ENCODE measurements at regions not wholly inside any gene's neighbourhood (a gene's known extent, or its start where the extent isn't known, plus 50 kb on each side); places are given as distances from the start of the nearest gene placed in this dataset.

DNA sequence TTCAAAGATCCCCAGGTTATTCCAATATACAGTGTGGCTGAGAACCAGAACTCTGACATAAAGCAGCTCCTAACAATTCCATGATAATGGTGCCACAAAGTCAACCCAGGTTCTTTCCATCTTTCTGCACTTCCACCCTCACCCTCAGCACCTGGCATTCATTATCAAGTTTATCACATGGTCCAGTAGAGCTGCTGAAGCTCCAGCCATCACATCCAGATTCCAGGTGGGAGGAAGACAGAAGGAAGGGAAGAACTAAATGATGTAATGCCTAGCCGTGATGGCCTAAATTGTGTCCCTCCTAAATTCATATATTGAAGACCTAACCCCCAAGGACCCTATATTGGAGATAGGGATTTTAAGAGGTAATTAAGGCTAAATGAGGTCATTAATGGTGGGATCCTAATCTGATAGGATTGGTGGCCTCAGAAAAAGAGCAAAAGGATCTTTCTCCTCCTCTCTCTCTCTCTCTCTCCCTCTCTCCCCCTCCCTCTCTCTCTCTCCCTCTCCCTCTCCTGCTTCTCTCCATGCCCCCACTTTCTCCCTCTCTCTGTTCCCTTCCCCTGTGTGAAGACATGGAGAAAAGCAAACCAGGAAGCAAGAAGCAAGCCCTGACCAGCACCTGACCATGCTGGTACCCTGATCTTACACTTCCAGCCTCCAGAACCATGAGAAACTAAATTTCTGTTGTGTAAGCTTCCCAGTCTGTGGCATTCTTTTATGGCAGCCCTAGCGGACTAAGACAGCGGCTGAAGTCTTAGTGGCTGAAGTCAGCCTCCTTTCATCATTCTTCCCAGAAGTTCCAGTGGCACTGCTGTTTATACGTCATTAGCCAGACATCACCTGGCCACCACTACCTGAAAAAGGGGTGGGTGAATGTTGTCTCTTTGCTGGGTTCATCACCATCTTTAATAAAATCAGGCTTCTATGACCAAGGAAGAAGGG lies 369.7 kb upstream of the PROK2 start:
- no peak for DNase-seq (ENCODE audit: low read depth)

DNA sequence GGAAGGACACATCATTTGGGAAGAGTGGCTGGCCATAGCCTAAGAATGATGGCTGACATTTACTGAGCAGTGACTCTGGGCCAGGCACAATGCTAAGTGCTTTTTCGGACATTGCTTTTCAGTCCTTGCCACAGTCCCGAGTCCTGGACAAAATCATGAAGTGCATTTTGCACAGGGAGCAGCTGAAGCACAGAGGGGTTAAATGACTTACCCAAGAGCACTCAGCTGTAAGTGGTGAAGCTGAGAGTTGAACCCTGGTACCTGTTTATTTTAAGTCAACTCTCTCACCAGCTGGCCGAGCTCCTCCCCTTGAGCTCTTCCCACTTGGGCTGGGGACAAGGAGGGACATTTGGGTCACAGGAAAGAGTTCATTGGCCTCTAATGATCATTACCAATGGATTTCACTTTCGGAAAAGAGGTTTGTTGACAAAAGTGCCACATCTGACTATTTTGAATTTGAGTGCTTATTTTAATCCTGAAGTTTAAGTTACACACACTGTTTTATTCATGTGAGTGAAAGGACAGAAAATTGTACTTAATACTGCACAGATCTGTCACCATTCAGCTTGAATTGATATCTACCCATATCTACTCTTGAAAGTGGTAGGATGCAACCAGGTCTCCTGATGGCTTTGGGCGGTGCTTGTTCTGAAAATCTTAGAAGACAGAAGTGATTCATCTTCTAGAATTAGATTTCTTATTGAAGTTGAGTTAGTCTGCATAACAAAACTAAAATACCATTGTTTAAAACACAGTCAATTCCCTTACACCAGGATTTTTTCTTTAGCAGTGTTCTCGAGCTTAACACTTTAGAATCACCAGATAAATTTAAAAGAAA lies 368.7 kb upstream of the PROK2 start:
- DNase-seq (ENCODE audit: low read depth), result no peak

DNA sequence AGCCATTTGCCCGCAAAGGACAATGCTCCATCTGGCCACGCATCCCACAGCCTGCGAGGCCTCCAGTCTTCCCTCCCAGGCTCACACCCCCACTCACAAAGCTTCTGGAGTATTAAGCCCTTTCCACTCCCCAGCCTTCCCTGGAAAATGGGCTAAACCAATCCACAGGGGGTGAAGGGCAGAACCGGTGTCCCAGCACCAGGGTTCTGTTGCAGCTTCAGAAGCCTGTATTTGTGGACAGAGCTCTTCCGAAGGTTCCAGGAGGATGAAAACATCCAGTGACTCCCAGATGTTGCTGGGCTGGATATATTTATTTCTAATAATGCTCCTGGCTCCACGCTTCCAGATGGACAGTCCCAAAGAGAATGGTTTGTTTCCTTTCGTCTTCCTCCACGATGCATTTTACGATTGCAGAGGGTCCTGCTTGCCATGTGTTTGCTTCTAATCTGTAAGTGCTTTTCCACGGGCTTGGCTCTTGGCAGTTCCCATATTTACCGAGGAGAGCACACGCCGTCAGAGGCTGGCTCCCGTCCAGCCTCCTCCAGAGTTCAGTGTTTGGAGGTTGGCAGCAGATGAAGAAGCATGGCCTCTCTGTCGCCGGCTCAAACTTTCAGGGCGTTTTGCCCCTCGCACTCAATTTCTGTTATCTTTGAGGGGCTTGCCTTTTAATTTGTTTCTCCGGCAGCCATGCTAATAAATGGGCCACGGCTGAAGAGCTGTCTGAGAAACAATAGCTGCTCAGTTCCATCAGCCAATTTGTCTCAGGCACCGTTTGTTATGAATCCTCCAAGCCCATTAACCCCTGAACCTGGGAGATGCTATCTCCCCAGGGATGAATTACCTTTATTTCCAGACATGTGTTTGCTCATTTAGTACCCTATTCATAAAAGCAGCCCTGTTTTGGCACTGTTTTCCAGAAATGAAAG lies 367.9 kb upstream of the PROK2 start:
- DNase-seq (ENCODE audit: low read depth), result no peak

DNA sequence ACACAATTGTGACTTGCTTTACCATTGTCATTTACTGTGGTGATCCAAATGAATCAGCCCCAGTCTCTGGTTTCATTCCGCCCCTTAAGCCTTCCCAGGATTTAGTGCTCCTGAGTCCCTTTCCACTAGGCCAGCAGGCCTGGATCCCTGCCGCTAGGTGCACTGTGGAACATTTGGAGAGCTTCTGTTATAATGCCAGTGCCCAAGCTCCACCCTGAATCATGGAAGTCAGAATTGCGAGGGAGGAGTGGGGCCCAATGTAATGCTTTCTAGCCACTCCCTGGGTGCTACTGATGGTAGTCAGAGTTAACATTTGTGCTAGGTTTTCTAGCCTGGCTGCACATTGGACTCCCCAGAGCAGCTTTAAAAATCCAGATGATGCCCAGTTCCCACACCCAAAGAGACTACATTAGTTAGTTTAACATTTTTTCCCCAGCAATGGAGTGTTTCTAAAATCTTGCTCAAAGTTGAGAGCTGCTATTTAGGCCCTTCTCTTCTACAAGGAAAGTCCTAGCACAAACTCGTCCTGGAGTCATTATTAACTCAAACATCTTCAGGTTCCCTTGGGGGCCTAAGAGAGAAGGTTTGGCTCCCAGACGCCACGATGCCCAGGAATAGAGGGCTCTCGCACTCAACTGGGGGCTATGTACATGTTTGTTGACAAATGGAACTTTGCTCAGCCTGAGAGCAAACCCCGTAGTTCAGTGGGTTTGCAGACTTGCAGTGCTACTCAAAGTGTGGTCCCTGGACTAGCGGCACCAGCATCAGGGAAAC lies 366.7 kb upstream of the PROK2 start:
- no peak for DNase-seq (ENCODE audit: low read depth)

DNA sequence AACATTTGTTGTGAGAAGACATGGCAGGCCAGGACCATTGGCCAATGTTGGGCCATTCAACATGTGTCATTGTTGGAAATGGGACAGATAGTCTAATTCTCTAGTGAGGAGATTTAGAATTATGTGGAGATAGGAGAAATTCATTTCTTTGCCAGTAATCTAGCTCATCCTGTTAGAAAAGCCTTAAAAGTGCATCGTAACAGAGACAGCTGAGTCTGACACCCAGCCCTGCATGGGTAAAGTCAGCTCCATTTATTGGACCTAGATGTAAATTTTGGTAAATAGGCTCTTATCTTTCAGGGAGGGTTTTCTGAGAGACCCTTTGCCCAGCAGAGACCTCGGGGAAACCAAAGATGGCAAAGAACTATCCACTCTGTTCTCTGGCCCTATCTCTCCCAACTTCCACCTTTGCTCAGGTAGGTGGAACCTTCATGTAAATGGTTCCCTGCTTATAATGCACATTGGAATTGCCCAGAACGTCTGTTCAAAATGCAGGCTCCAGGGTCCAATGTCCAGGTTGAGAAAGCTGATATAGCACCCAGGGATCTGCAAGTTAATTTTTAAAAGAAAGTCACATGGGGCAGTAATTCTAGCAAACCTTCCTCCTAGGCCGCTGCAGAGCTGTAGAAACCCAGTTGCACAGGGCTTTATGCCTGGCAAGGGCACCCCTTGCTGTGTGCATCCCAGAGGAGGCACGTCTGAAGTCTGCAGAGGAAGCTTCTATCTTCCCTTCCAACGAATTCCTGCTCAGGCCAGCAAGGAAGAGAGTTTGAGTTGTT lies 365.9 kb upstream of the PROK2 start:
- no peak for DNase-seq (ENCODE audit: low read depth)

DNA sequence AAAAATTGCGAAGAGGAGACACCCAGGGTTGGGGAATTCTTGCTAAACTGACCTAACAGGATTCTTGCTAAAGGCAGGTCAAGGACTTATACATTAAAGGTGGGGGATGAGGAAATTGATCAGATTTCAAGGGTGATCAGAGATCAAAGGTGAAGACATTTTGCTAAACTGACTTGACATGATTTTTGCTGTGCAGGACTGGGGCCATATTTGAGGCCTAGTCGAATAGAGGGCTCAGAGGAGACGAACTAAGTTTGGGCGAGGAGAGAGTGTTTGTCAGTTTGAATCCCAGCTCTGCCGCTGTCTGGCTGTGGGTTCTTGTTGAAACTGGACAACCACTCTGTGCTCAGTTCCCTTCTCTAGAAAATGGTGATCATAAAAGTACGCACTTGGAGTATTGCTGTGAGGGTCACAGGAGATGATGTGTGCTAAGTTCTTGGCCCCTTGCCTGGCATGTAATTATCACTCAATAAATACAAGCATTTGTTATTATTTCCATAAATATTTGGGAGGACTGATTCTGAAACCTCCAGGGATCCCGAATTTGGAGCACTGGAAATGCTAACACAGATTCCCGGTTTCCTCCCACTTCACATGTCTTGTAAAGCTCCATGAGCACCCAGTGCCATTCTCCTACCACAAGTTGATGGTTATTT lies 364.8 kb upstream of the PROK2 start:
- no peak for DNase-seq (ENCODE audit: low read depth)

DNA sequence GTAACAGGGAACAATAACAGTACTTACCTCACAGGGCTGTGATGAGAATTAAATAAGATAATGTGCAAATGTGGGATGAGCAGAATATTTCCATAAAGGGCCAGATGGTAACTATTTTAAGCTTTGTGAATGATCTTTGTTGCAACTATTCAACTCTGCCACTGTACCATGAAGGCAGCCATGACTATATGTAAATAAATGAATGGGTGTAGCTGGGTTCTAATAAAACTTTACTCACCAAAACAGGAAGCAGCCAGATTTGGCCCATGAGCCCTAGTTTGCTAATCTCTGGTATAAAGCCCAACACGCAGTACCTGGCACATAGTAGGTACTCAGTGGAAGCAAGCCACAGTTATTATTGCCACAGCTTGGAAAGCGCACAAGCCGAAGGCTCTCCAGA lies 362.7 kb upstream of the PROK2 start:
- DNase-seq (ENCODE audit: low read depth), result no peak

DNA sequence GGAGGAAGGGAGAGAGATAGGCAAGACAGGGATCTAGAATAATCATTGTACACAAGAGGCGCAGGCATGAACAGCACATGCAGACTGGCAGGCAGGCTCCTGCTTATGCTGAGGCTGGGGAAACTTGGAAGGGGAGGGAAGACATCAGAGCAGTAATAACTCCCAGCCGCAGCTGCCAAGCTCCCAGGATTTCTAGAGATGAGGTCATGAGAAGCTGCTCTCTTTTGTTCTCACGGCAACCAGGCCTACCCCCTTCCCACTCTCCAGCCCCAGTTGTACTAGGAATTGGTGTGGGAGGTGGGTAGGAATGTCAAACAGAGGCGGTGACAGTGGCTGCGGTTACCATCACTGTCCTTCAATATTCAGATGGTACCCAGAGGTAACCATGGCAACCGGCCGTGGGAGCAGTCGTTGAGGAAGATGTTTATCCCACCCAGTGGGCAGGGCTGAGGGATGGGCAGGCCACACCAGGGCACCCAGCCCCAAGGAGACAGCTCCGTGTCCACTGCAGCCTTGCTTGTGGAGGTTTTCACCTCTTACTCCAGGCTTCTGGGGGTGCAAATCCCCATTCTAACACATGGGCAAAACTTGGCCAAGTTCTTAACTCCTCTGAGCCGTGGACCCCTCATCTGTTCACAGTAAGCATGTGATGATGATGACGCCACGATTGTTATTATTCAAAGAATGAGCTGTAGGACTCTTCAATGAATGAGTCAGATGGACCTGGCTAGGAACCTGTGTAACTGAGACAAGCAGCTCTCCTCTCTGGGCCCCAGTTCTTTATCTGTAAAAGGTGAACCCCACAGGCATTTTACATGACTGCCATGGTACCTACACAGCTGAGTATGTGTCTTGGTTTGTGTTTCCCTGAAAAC lies 360.8 kb upstream of the PROK2 start:
- no peak for DNase-seq (ENCODE audit: low read depth)

DNA sequence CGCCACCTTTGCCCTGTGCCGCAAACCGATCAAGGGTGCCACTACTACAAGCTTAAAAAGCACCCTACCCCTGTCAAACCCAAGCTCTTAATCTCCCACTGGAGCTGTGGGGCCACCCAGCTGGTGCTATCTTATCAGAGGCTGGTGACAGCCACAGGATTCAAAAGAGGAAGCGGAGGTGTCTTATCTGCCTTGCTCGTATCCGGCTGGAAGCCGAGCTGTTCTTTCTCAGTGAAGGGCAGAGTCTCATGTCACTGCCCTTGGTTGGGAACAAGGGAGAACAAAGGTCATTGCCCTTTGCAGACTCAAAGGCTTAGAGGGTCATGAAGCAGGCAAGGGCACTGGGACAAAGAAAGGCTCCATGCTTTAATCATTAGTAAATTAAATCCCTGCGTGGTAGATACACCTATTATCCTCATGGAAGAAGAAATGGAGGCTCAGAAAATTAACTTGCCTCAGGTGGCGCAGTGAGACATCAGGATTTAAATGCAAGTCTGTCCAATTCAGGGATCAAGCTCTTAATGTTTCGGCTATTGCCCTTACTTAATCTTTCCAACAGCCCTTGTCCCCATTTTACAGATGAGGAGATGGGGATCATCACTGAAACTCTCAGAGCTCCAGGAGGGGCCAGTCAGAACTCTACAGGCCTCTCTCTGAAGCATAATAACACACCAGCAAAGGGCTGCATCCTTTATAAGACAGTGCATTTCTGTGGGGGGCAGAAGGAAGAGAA lies 360.0 kb upstream of the PROK2 start:
- no peak for DNase-seq (ENCODE audit: low read depth)

DNA sequence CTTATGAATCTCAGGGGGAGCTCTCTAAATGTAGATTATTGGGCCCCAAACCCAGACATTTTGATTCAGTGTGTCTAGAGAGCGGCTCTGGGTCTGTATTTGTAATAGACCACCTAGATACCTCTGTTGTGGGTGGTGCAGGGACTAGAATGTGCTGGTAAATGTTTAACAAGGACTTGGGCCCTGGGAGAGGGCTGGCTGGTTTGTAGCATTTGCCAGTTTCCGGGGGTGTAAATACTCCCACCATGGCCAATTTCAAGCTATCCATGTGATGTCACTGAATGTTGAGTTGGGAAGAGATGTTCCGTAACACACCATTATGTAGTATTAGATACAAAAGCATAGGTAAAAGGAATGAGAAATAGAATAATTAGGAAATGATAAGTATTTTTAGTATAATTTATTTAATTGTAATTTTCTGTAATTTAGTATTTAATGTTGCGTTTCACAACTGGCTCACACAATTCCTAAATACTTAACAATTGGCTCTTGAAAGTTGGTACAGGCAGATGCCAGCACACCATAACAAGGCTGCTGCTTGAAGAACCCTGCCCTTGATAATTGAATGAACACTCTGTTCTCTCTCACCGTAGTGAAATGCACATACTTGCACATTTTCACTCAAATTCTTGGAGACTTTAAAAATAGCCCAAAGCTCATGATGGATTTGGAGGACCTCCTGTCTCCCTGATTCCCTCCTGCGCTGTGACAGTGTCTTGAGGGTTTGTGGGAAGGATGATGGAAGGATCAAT lies 359.2 kb upstream of the PROK2 start:
- no peak for DNase-seq (ENCODE audit: low read depth)

DNA sequence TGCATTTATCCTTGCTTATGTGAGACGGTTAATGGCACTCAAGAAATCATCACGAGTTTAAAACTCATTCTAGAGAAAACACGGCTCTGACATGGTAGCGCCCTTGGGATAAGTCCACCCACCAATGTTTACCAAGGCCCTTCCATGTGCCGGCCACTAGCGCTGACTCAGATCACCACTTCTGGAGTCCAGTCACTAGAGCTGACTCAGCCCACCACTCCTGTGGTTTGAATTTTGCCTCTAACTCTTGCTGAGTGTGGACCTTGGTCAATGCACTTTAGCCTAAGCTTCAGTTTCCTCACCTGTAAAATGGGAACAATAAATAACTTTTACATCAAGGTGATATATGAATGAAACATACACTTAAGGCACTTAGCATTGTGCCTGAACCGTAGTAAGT lies 358.4 kb upstream of the PROK2 start:
- DNase-seq (ENCODE audit: low read depth), result no peak

DNA sequence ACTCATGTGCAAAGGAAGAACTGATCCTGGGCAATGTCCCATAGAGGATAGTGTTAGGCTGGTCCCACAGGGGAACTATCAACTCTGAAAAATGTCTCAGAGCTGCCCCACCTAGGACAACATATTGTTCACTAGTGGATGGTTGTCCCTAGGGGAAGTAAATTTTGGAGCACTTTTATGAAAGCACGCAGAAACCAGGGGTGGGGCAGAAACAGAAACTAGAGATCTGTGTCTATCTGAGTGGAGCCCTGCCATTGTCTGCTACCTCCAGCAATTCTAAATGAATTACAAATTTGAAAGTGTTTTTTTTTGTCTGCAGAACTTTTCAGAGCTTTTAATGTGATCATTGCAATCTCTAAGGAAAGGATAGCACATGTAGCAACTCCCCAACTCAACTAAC lies 357.1 kb upstream of the PROK2 start:
- no peak for DNase-seq (ENCODE audit: low read depth)

DNA sequence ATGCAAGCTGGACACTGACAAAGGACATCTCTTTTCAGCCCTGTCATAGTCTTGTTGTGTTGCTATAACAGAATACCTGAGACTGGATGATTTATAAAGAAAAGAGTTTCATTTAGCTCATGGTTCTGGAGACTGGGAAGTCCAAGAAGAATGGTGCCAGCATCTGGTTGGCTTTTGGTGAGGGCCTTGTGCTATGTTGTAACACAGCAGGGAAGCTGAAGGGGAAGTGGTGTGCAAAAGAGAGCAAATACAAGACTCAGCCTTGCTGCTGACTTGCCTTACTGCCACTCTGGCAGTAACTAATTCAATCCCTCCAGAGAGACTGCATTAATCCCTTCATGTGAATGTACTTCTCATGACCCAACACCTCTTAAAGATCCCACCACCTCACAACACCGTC lies 356.3 kb upstream of the PROK2 start:
- DNase-seq (ENCODE audit: low read depth), result no peak

DNA sequence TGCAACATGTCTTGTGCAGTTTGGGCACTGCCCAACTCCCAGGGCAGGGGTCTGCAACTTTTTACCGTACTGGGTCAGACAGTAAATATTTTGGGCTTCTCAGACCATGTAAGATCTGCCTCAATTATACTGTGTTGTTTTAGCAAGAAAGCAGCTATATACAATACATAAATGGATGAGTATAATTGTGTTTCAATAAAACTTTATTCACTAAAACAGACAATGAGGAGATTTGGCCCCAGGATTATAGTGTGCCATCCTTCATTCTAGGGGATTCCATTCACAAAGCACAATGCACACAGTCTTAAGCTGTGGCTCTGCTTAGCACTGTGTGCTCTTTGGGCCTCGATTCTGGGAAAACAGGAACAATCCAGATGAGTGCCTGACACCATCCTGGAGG lies 354.4 kb upstream of the PROK2 start:
- DNase-seq (ENCODE audit: low read depth), result no peak

DNA sequence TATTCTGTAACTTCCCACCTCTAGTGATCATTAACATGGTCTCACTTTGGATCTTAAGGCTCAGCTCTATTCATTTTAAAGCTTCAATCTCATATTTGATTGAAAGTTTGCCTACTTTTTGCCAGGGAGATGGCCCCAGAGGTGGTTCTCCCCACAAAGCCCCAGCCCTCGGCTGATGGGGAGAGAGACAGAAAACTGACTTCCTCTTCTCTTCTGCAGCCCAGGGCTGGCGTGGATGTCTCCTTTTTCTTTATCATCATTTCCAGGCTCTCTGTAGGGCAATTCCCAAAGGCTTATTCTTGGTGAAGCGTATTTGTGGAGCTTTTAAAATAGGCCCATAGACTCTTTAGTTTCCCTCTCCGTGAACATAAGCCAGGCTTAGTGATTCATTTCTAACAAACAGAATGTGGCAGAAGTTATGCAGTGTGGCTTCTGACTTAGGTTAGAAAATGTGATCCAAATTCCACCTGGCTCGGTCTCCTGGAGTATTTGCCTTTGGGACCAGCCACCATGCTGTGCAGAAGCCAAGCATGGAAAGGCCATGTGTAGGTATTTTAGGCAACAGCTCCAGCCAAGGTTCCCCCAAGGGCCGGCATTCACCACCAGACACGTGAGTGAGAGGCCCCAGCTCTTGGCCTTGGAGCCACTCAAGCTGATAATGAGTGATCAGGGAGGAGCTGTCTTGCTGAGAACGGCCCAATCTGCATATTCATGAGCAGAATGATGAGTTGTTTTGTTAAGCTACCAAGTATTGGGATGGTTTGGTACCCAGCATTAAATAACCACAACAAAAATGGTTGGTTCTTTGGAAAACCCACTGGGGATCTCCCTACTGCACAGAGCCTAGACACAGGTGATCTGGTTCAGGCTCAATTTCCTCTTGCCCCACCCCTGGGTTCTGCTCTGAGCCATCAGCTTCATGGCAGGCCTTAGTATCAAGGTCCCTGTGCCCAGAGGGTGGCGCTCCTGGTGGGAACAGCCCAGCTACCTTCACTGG lies 353.2 kb upstream of the PROK2 start:
- DNase-seq (ENCODE audit: low read depth), result no peak

DNA sequence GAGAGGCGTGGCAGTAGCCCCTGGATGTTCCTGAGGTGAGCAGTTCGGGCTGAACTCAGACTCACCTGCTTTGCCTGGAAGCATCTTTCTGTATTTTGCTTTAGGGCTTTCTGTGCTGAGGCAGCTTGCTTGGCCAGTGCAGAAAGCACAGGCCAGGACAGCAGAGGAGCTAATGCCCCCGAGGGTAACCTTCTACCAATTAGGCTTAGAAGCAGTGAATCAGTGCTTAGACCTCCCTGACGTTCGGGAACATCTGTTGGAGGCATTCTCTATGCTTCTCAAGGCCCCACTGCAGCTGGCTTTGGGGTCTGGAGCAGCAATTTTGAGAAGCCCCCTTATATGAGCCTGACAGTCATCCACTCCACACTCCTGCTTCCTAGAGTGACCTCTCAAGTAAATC lies 350.7 kb upstream of the PROK2 start:
- DNase-seq (ENCODE audit: low read depth), result no peak

Data from stimulated activated CD8-positive, alpha-beta memory T cell treated with anti-CD3 and anti-CD28 coated beads, Interleukin-15, amount 100 ng/mL, for 24 hours (primary cell).